Prostate gland (tissue), 2 donors: ENCODE measurements at regions not wholly inside any gene's neighbourhood (a gene's known extent, or its start where the extent isn't known, plus 50 kb on each side); places are given as distances from the start of the nearest gene placed in this dataset.

Source experiments
- POLR2A ChIP-seq: fragments of 450-650 bp; IDR thresholded peaks from one replicate; pipeline ENCODE4 v1.6.1; 2016; ENCODE audit warnings: antibody characterized with exemption, mild to moderate bottlenecking
- POLR2AphosphoS5 ChIP-seq: sonication (generic); formaldehyde crosslinking; IDR thresholded peaks from one replicate; pipeline ENCODE4 v1.6.1; 2017; ENCODE audit warnings: antibody characterized with exemption
- TF ChIP-seq, protein P1 (sequence below), 4 experiments: fragments of 200-600 bp in 2 of 4; fragments of 450-650 bp in 2 of 4; sonication (generic) in 2 of 4; IDR thresholded peaks; 1 replicate in 3 of 4; 2 replicates in 1 of 4; pipeline ENCODE4 v1.5.1; 2016 to 2019; ENCODE audit warnings: antibody characterized with exemption in 4 of 4, mild to moderate bottlenecking in 2 of 4, moderate library complexity in 2 of 4

DNA sequence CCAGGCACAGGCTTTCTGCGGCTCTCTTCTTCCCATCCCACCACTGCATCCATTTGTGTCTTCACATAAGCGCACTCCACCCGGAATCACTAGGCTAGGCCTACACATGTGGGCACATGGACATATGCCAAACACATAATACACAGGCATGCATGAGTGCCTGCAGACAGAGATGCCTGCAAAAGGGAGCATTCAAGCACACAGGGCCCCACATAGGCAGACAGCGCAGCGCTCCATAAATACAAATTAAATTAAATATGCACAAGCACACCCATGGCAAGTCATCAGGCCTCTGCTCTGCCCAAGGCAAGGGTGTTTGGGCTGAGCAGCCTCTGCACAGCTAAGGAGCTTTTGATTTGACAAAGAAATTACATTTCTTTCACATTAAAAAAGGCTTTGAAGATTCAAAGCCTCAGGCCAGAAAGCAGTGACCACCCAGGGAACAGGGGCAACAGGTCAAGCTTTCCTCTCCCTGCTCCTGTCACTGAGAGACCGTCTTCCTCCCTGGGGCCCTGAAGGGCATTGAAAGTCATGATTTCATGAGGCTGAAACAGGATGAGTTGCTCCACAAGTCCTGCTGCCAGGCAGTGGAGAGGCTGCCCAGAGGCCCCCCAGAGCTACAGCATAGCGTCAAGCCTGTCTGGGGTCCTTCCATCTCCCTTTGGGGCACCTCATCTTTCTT, 134.2 kb upstream of the LRFN2 start:
- TF ChIP-seq POLR2A: no peak
- TF ChIP-seq, protein P1, sequence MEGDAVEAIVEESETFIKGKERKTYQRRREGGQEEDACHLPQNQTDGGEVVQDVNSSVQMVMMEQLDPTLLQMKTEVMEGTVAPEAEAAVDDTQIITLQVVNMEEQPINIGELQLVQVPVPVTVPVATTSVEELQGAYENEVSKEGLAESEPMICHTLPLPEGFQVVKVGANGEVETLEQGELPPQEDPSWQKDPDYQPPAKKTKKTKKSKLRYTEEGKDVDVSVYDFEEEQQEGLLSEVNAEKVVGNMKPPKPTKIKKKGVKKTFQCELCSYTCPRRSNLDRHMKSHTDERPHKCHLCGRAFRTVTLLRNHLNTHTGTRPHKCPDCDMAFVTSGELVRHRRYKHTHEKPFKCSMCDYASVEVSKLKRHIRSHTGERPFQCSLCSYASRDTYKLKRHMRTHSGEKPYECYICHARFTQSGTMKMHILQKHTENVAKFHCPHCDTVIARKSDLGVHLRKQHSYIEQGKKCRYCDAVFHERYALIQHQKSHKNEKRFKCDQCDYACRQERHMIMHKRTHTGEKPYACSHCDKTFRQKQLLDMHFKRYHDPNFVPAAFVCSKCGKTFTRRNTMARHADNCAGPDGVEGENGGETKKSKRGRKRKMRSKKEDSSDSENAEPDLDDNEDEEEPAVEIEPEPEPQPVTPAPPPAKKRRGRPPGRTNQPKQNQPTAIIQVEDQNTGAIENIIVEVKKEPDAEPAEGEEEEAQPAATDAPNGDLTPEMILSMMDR (IDR thresholded peaks at IDR 0.05): no peak
- no peak for TF ChIP-seq POLR2AphosphoS5
